Fibroblast of villous mesenchyme (primary cell): ENCODE measurements at regions not wholly inside any gene's neighbourhood (a gene's known extent, or its start where the extent isn't known, plus 50 kb on each side); places are given as distances from the start of the nearest gene placed in this dataset.

Experiments used
- DNase-seq: peaks from one replicate; pipeline ENCODE4 v3.0.0-alpha.2; 2010; ENCODE audit warnings: low read depth
- H3K4me3 ChIP-seq: 2 replicates; pipeline ENCODE4 v1.5.1; 2011; ENCODE audit warnings: low read depth, mild to moderate bottlenecking, low read length
- TF ChIP-seq, protein P1 (sequence below): IDR thresholded peaks from 2 replicates; pipeline ENCODE4 v1.5.1; 2012; ENCODE audit warnings: low read depth, mild to moderate bottlenecking, low read length; ENCODE audit not compliant: insufficient read depth

DNA sequence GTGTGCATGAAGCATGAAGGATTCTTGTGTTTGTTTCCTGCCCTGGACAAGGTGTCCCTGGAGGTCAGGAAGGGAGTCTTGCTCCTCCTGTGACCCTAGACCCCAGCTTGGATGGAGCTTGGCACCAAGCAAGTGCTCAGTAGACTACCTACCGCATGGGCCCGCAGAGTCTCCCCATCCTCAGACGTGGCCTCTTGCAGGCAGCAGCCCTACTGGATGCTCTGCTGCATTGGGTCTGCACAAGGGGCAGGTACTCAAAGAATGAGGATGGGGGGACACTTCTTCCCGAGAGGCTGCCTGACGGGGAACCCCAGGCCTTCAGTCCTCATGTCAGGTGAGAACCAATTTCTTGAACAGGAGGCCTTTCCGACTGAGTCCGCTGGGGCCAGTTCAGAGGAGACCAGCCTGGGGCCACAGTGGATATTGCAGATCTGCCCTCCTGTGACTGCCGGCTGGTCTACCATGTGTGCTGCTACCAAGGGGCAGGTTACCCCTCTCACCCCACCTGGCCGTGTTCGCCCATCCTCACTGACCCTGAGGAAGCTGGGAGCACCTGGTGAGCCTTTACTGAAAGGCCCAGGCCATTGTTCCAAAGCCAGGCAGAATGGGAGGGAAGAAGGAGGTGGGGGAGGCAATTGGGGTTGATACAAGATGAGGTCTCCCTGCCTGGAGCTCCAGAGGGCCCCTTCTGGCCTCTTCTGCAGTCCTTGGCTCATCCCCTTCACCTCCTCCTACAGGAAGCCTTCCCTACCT is 206.3 kb downstream of the RAB11FIP4 start:
- no peak for DNase-seq
- no peak overlapping the region for H3K4me3 ChIP-seq
- TF ChIP-seq, protein P1, sequence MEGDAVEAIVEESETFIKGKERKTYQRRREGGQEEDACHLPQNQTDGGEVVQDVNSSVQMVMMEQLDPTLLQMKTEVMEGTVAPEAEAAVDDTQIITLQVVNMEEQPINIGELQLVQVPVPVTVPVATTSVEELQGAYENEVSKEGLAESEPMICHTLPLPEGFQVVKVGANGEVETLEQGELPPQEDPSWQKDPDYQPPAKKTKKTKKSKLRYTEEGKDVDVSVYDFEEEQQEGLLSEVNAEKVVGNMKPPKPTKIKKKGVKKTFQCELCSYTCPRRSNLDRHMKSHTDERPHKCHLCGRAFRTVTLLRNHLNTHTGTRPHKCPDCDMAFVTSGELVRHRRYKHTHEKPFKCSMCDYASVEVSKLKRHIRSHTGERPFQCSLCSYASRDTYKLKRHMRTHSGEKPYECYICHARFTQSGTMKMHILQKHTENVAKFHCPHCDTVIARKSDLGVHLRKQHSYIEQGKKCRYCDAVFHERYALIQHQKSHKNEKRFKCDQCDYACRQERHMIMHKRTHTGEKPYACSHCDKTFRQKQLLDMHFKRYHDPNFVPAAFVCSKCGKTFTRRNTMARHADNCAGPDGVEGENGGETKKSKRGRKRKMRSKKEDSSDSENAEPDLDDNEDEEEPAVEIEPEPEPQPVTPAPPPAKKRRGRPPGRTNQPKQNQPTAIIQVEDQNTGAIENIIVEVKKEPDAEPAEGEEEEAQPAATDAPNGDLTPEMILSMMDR = no peak

- no peak overlapping the region for H3K4me3 ChIP-seq
- peak; percentile 95 for DNase-seq
- TF ChIP-seq, protein P1 = peak; percentile 11
These were observed 205.2 kb downstream of the RAB11FIP4 start for GRCh38 chr17:31596382-31597323.

- TF ChIP-seq, protein P1 = no peak
- no peak for DNase-seq
- H3K4me3 ChIP-seq = no peak overlapping the region
These were observed 204.3 kb downstream of the RAB11FIP4 start for GRCh38 chr17:31595666-31596381.

DNA sequence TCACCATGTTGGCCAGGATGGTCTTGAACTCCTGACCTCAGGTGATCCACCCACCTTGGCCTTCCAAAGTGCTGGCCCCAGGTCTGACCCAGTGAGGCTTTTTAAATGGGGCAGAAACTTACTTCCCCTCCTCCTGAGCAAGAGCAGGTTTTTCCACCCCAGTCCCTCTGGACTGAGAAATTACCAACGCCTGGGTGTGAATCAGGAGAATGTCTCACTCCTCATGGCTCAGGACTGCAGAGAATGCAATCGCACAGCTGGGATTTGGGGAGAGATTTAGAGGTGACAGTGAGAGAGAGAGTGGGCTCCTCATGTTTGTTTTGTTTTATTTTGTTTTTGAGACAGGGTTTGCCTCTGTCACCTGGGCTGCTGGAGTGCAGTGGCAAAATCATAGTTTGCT is 203.6 kb downstream of the RAB11FIP4 start:
- no peak for DNase-seq
- H3K4me3 ChIP-seq = no peak overlapping the region

DNA sequence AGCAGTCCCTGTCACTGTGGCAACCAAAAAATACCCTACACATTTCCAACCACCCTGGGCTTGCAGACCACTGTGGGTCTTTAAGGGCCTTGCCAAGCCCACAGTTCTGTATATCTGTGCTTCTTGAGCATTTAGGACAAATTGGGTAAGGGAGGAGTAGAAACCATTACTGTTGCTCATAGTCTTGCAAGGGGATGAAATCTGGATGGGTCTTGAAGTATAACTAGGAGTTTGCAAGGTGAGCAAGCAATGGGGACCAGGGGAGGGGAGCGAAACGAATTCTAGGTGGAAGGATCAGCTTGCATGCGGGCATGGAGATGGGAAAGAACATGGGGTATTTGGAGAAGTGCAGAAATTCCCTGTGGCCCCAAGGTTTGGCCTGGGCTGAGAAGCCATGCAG is 202.9 kb downstream of the RAB11FIP4 start:
- no peak overlapping the region for H3K4me3 ChIP-seq
- DNase-seq = no peak
- TF ChIP-seq, protein P1 = no peak

More for the DNA sequence above, 203.6 kb downstream of the RAB11FIP4 start:
- TF ChIP-seq, protein P1 = no peak

DNA sequence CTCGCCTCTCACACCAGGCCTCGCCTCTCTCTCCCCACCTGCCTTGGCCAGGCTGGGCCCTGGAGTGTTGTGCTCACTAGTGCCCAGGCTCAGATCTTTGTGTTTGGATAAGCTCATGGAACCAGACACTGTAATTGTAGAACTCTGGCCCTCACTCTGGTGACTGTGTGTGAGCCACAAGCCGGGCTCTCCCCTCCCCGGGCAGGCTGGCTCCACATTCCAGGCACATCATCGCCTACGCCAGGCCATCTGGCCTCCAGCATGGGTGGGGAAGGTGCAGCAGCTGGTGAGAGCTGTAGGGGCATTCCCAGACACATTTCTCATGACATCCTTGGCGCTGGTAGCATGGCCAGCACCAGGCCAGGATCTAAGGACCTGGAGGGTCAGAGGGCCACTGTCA is 202.3 kb downstream of the RAB11FIP4 start:
- DNase-seq = peak; percentile 28
- no peak overlapping the region for H3K4me3 ChIP-seq
- TF ChIP-seq, protein P1 = no peak
